GM12878 (cell line): ENCODE measurements at regions not wholly inside any gene's neighbourhood (a gene's known extent, or its start where the extent isn't known, plus 50 kb on each side); places are given as distances from the start of the nearest gene placed in this dataset.

ENCODE experiments used
- ATAC-seq: fragments of 200-7000 bp; cut with Tn5 transposase; 3 replicates; pipeline ENCODE4 v1.9.1; 2020; ENCODE audit warnings: mild to moderate bottlenecking, moderate library complexity
- BruUV-seq: library from RNA; stranded (reverse); fragments of 400-500 nt; replicated peaks from 2 replicates; lab custom pipeline; 2021; lab: Mats Ljungman, UMichigan
- CTCF ChIA-PET: fragments of 300-600 bp; sonication (Branson Sonifier 250); formaldehyde crosslinking; extraction: SDS; loops from one replicate; lab custom pipeline; 2021; ENCODE audit warnings: inconsistent platforms; lab: Yijun Ruan, JAX
- POLR2A ChIA-PET: fragments of 350-600 bp; formaldehyde crosslinking; extraction: SDS; loops from one replicate; lab custom pipeline; 2021; ENCODE audit warnings: inconsistent platforms; lab: Charles Lee
- RAD21 ChIA-PET: fragments of 300-600 bp; sonication (Branson Sonifier 250); formaldehyde crosslinking; loops from one replicate; lab custom pipeline; 2023; ENCODE audit warnings: antibody characterized with exemption; ENCODE audit not compliant: unreplicated experiment; lab: Charles Lee
- SMC1A ChIA-PET: fragments of 300-600 bp; sonication (Branson Sonifier 250); formaldehyde crosslinking; loops from one replicate; lab custom pipeline; 2023; ENCODE audit not compliant: unreplicated experiment, uncharacterized antibody; lab: Charles Lee
- DNase-seq: peaks from one replicate; pipeline ENCODE4 v3.0.0-alpha.2; 2011; ENCODE audit warnings: low read depth, low spot score
- FAIRE-seq: peaks from 3 replicates; lab custom pipeline; 2011; peaks lifted over from hg19 to GRCh38; lab: Jason Lieb, UNC
- H2AFZ ChIP-seq: 2 replicates; pipeline ENCODE4 v1.6.0; 2011; ENCODE audit warnings: low read depth, low read length, control low read depth; ENCODE audit not compliant: control insufficient read depth
- H3K27ac ChIP-seq: 2 replicates; pipeline ENCODE4 v1.5.1; 2011; ENCODE audit warnings: control low read depth; ENCODE audit not compliant: control insufficient read depth, insufficient read depth
- H3K27me3 ChIP-seq, 2 experiments: replicated peaks in 1 of 2; 2 replicates each; pipeline versions ENCODE4 v1.6.0 to v1.6.1; 2011; ENCODE audit warnings: low read length in 1 of 2; ENCODE audit not compliant: control insufficient read depth in 2 of 2, insufficient read depth in 2 of 2
- H3K36me3 ChIP-seq, 2 experiments: 2 replicates each; pipeline ENCODE4 v1.5.1; 2011; ENCODE audit warnings: low read length in 1 of 2; ENCODE audit not compliant: control insufficient read depth in 2 of 2, insufficient read depth in 2 of 2
- H3K4me1 ChIP-seq: 2 replicates; pipeline ENCODE4 v1.6.1; 2011; ENCODE audit warnings: mild to moderate bottlenecking, low read length, moderate library complexity, mixed read lengths; ENCODE audit not compliant: control insufficient read depth, insufficient read depth
- H3K4me2 ChIP-seq: 2 replicates; pipeline ENCODE4 v1.6.0; 2011; ENCODE audit warnings: control low read depth; ENCODE audit not compliant: control insufficient read depth, insufficient read depth
- H3K4me3 ChIP-seq: fragments of 200-600 bp; sonication (generic); 2 replicates; pipeline ENCODE4 v1.5.1; 2016
- H3K79me2 ChIP-seq: 2 replicates; pipeline ENCODE4 v1.6.0; 2011; ENCODE audit warnings: low read length; ENCODE audit not compliant: control insufficient read depth, insufficient read depth
- H3K9ac ChIP-seq: 2 replicates; pipeline ENCODE4 v1.8.0; 2011; ENCODE audit warnings: low read length, control low read depth, mixed read lengths; ENCODE audit not compliant: control insufficient read depth, insufficient read depth
- H3K9me3 ChIP-seq: replicated peaks from 3 replicates; pipeline ENCODE4 v1.5.1; 2011; ENCODE audit warnings: mild to moderate bottlenecking, low read length; ENCODE audit not compliant: control insufficient read depth, insufficient read depth
- H4K20me1 ChIP-seq: 2 replicates; pipeline ENCODE4 v1.6.0; 2011; ENCODE audit not compliant: control insufficient read depth, insufficient read depth
- BRCA1 ChIP-seq: IDR thresholded peaks from 2 replicates; pipeline ENCODE4 v1.6.1; 2011; ENCODE audit warnings: low read depth, low read length, improper control_type of control experiment
- CHD4 ChIP-seq: fragments of 200-600 bp; sonication (generic); IDR thresholded peaks from 2 replicates; pipeline ENCODE4 v1.6.1; 2016; ENCODE audit warnings: mild to moderate bottlenecking
- FOS ChIP-seq: IDR thresholded peaks from 3 replicates; pipeline ENCODE4 v1.6.1; 2011; ENCODE audit warnings: borderline replicate concordance; ENCODE audit not compliant: insufficient read length; ENCODE audit errors: extremely low read depth
- FOXM1 ChIP-seq: IDR thresholded peaks from 2 replicates; pipeline ENCODE4 v1.6.1; 2012; ENCODE audit warnings: low read depth, mild to moderate bottlenecking, inconsistent platforms, low read length, moderate library complexity
- PAX8 ChIP-seq: fragments of 450-650 bp; IDR thresholded peaks from 2 replicates; pipeline ENCODE4 v1.6.1; 2017; ENCODE audit warnings: mild to moderate bottlenecking, moderate library complexity
- POLR2AphosphoS5 ChIP-seq: IDR thresholded peaks from 2 replicates; pipeline ENCODE4 v1.6.1; 2011; ENCODE audit warnings: mild to moderate bottlenecking, low read length, inconsistent platforms
- RUNX3 ChIP-seq: IDR thresholded peaks from 2 replicates; pipeline ENCODE4 v1.6.1; 2012; ENCODE audit warnings: low read length, inconsistent platforms
- SPI1 ChIP-seq: IDR thresholded peaks from 2 replicates; pipeline ENCODE4 v1.6.1; 2011; ENCODE audit warnings: low read depth, mild to moderate bottlenecking, low read length, moderate library complexity, borderline replicate concordance; ENCODE audit not compliant: insufficient read depth
- WGBS: methylation state at CpG from one replicate; pipeline ENCODE4 v1.1.6; 2016; ENCODE audit warnings: low lambda C conversion rate; ENCODE audit not compliant: insufficient replicate concordance, insufficient coverage; ENCODE audit errors: missing lambda C conversion rate; 5-methylcytosine and 5-hydroxymethylcytosine counted together
- in situ Hi-C: fragments of 300-500 bp; cut with MboI; formaldehyde crosslinking; loops from 9 replicates; pipeline ENCODE4 v1.14.3; 2018; ENCODE audit warnings: mixed read lengths
- intact Hi-C: fragments of 100-400 bp; cut with micrococcal nuclease; formaldehyde crosslinking; loops from one replicate; pipeline ENCODE4 v1.14.2; 2022; ENCODE audit not compliant: unreplicated experiment
- TF ChIP-seq, protein P1 (sequence below), 3 experiments: IDR thresholded peaks in 2 of 3; conservative IDR thresholded peaks in 1 of 3; 2 replicates each; pipeline ENCODE4 v1.5.1; 2011; ENCODE audit warnings: low read depth in 3 of 3, low read length in 3 of 3, mild to moderate bottlenecking in 3 of 3, control low read depth in 2 of 3, moderate library complexity in 2 of 3, inconsistent platforms in 1 of 3, mixed read lengths in 1 of 3; ENCODE audit not compliant: control insufficient read depth in 2 of 3, insufficient read depth in 1 of 3; ENCODE audit errors: extremely low read depth in 1 of 3

DNA sequence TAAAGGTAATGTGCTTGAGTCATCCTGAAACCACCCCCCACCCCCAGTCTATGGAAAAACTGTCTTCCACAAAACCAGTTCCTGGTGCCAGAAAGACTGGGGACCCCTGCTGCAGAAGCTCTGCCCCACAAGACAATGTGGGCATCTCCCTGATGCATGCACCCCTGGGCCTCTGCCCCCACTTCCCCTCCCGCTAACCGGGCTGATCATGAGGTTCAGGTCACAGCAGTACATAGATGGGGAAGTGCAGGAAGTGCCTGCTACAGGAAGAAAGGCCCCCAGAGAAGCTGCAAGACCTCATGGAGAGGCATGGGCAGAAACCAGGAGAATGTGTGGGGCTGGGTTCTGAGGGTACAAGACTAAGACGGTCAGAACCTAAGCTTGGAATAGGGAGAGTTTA, 243.4 kb upstream of the ID2 start:
- intact Hi-C loops = no loop called here

DNA sequence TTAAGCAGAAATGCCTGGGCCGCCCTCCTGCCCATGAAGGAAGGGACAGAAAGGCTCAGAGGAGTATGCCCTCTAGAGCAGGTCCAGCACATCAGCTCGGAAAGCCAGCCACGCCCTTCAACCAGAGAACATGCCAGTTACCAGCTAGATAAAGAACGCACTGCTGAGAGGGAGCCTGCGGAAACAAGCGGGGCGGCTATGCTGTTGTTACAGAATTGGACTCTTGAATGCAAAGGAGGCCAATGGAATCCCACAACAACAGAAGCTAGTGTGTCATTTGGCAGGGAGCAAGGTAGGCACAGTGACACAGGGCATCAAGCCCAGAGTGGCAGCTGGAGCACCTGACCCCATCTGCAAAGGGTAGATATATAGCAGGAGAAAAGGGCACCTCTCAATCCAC, 242.9 kb upstream of the ID2 start:
- H3K4me3 ChIP-seq = no peak overlapping the region
- TF ChIP-seq CHD4 = no peak
- no peak for TF ChIP-seq PAX8
- TF ChIP-seq, protein P1, sequence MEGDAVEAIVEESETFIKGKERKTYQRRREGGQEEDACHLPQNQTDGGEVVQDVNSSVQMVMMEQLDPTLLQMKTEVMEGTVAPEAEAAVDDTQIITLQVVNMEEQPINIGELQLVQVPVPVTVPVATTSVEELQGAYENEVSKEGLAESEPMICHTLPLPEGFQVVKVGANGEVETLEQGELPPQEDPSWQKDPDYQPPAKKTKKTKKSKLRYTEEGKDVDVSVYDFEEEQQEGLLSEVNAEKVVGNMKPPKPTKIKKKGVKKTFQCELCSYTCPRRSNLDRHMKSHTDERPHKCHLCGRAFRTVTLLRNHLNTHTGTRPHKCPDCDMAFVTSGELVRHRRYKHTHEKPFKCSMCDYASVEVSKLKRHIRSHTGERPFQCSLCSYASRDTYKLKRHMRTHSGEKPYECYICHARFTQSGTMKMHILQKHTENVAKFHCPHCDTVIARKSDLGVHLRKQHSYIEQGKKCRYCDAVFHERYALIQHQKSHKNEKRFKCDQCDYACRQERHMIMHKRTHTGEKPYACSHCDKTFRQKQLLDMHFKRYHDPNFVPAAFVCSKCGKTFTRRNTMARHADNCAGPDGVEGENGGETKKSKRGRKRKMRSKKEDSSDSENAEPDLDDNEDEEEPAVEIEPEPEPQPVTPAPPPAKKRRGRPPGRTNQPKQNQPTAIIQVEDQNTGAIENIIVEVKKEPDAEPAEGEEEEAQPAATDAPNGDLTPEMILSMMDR (IDR thresholded peaks at IDR 0.05 in 2 of 3, conservative IDR thresholded peaks at IDR 0.05 in 1 of 3; ENCODE audit: control insufficient read depth in 2 of 3, extremely low read depth in 1 of 3, insufficient read depth in 1 of 3, low read depth in 3 of 3, low read length in 3 of 3) = no peak
- no peak for TF ChIP-seq FOXM1
- TF ChIP-seq FOS = no peak
- TF ChIP-seq RUNX3 = no peak
- no peak for TF ChIP-seq POLR2AphosphoS5
- TF ChIP-seq, all 136 proteins: peak for 0
- RAD21 ChIA-PET = no interaction called here
- H3K4me2 ChIP-seq = no peak overlapping the region
- H3K79me2 ChIP-seq = no peaks in the 10 kb centered on the region
- peaks cover 0 to 9% of the 10 kb centered on the region in 2 experiments; a peak in 2 of 4 replicates for H3K36me3 ChIP-seq
- CTCF ChIA-PET = interaction anchor here (0.6 to 0.9 kb wide), 2 partner anchors 17 to 19 kb away, joined by 4 read pairs; no protein-coding TSS in a partner anchor
- no peak for FAIRE-seq
- no TSS peak for BruUV-seq
- POLR2A ChIA-PET = interaction anchor here (0.6 to 1.8 kb wide), 4 partner anchors 9 to 158 kb away, joined by 3 to 6 read pairs (median 4); no protein-coding TSS in a partner anchor
- 78% methylated on average over 7 of the region's 7 CpGs for WGBS
- DNase-seq = no peak
- H3K9ac ChIP-seq = no peak overlapping the region
- H4K20me1 ChIP-seq = no peaks in the 10 kb centered on the region
- H3K27ac ChIP-seq = no peak overlapping the region
- no peak for ATAC-seq
- peaks cover 14% of the 10 kb centered on the region for H3K4me1 ChIP-seq
- no peaks in the 10 kb centered on the region for H3K27me3 ChIP-seq
- intact Hi-C loops = no loop called here
- in situ Hi-C loops = no loop called here
- SMC1A ChIA-PET = interaction anchor here (0.9 to 1.4 kb wide), 3 partner anchors 17 to 39 kb away, joined by 3 to 4 read pairs (median 3); no protein-coding TSS in a partner anchor
- H3K9me3 ChIP-seq = no peaks in the 10 kb centered on the region; the same call in 2 of the 3 replicates
- H2AFZ ChIP-seq = no peak overlapping the region

More for the DNA sequence above, 243.4 kb upstream of the ID2 start:
- BruUV-seq = no TSS peak
- WGBS = 0% methylated on average over 3 of the region's 3 CpGs
- SMC1A ChIA-PET = interaction anchor here (0.9 to 1.4 kb wide), 2 partner anchors 23 to 37 kb away, joined by 4 read pairs; no protein-coding TSS in a partner anchor
- RAD21 ChIA-PET = no interaction called here
- Histone ChIP-seq H3K4me3 (no peak overlapping the region), H3K9ac (no peak overlapping the region), H3K36me3 (peaks cover 0 to 9% of the 10 kb centered on the region in 2 experiments; a peak in 2 of 4 replicates), H3K27ac (no peak overlapping the region), H3K9me3 (no peaks in the 10 kb centered on the region; the same call in 2 of the 3 replicates), H3K4me1 (peaks cover 19% of the 10 kb centered on the region), H3K4me2 (no peak overlapping the region), H3K79me2 (no peaks in the 10 kb centered on the region), H2AFZ (no peak overlapping the region), H4K20me1 (no peaks in the 10 kb centered on the region), H3K27me3 (no peaks in the 10 kb centered on the region)
- POLR2A ChIA-PET = interaction anchor here (0.6 to 1.8 kb wide), 2 partner anchors 10 to 158 kb away, joined by 5 to 6 read pairs; no protein-coding TSS in a partner anchor
- TF ChIP-seq SPI1 (peak; percentile 27; the same call in 1 of the 2 replicates), BRCA1 (no peak)
- FAIRE-seq (no peak), DNase-seq (no peak), ATAC-seq (no peak)
- CTCF ChIA-PET = no interaction called here
- in situ Hi-C loops = no loop called here
